HG03432 (cell line): ENCODE measurements at regions not wholly inside any gene's neighbourhood (a gene's known extent, or its start where the extent isn't known, plus 50 kb on each side); places are given as distances from the start of the nearest gene placed in this dataset.
"Not testable (repeated sequence)": the region's sequence is repeated elsewhere in the genome, so short reads cannot be mapped to it uniquely, and the experiment has no call there.

Experiments used
- ATAC-seq: cut with Tn5 transposase; IDR thresholded peaks from one replicate; pipeline ENCODE4 v1.9.1; 2021; ENCODE audit warnings: mild to moderate bottlenecking, moderate library complexity; ENCODE audit not compliant: unreplicated experiment

- ATAC-seq: no peak
Observed at GRCh38 chr7:110317541-110318265, 773.2 kb upstream of the LRRN3 start.

GRCh38 chr7:110320285-110320684 is 770.6 kb upstream of the LRRN3 start:
- ATAC-seq: not testable (repeated sequence)

GRCh38 chr7:110322796-110323195 is 768.1 kb upstream of the LRRN3 start:
- ATAC-seq: no peak

- ATAC-seq: no peak
Observed at GRCh38 chr7:110326966-110327365, 764.0 kb upstream of the LRRN3 start.

GRCh38 chr7:110336423-110336822 is 754.5 kb upstream of the LRRN3 start:
- no peak for ATAC-seq

GRCh38 chr7:110337646-110338045 is 753.3 kb upstream of the LRRN3 start:
- no peak for ATAC-seq

GRCh38 chr7:110347081-110347480 is 743.8 kb upstream of the LRRN3 start:
- no peak for ATAC-seq

- ATAC-seq: no peak
Observed at GRCh38 chr7:110356438-110356837, 734.5 kb upstream of the LRRN3 start.

GRCh38 chr7:110358028-110358427 is 732.9 kb upstream of the LRRN3 start:
- no peak for ATAC-seq

- no peak for ATAC-seq
Observed at GRCh38 chr7:110371709-110372108, 719.2 kb upstream of the LRRN3 start.

GRCh38 chr7:110372685-110373084 is 718.2 kb upstream of the LRRN3 start:
- no peak for ATAC-seq

GRCh38 chr7:110373416-110373815 is 717.5 kb upstream of the LRRN3 start:
- no peak for ATAC-seq

GRCh38 chr7:110373859-110374258 is 717.1 kb upstream of the LRRN3 start:
- ATAC-seq: no peak

- ATAC-seq: no peak
Observed at GRCh38 chr7:110375068-110375467, 715.9 kb upstream of the LRRN3 start.

GRCh38 chr7:110382736-110383135 is 708.2 kb upstream of the LRRN3 start:
- no peak for ATAC-seq

- ATAC-seq: no peak
Observed at GRCh38 chr7:110386006-110386405, 704.9 kb upstream of the LRRN3 start.

GRCh38 chr7:110386913-110387312 is 704.0 kb upstream of the LRRN3 start:
- ATAC-seq: no peak

GRCh38 chr7:110387689-110388088 is 703.2 kb upstream of the LRRN3 start:
- no peak for ATAC-seq

GRCh38 chr7:110388457-110388856 is 702.5 kb upstream of the LRRN3 start:
- ATAC-seq: no peak

GRCh38 chr7:110396021-110396420 is 694.9 kb upstream of the LRRN3 start:
- no peak for ATAC-seq

GRCh38 chr7:110397927-110398660 is 692.8 kb upstream of the LRRN3 start:
- ATAC-seq: no peak

GRCh38 chr7:110399421-110399820 is 691.5 kb upstream of the LRRN3 start:
- ATAC-seq: no peak
